HCT116 (cell line): ENCODE measurements at regions not wholly inside any gene's neighbourhood (a gene's known extent, or its start where the extent isn't known, plus 50 kb on each side); places are given as distances from the start of the nearest gene placed in this dataset.

ENCODE experiments used
- RAD21 ChIP-seq: IDR thresholded peaks from 2 replicates; pipeline ENCODE4 v1.6.1; 2012; ENCODE audit warnings: low read depth, mild to moderate bottlenecking
- SP1 ChIP-seq: IDR thresholded peaks from 2 replicates; pipeline ENCODE4 v1.6.1; 2012; ENCODE audit warnings: low read depth
- TF ChIP-seq, protein P1 (sequence below), 3 experiments: fragments of 200-600 bp in 1 of 3; sonication (generic) in 1 of 3; IDR thresholded peaks in 2 of 3; conservative IDR thresholded peaks in 1 of 3; 2 replicates each; pipeline ENCODE4 v1.5.1; 2012 to 2017; ENCODE audit warnings: low read depth in 2 of 3, low read length in 2 of 3, antibody characterized with exemption in 1 of 3, borderline replicate concordance in 1 of 3, control low read depth in 1 of 3, mild to moderate bottlenecking in 1 of 3, mixed read lengths in 1 of 3, mixed run types in 1 of 3, moderate library complexity in 1 of 3; ENCODE audit not compliant: insufficient read depth in 1 of 3

- TF ChIP-seq SP1 = no peak
- TF ChIP-seq, protein P1, sequence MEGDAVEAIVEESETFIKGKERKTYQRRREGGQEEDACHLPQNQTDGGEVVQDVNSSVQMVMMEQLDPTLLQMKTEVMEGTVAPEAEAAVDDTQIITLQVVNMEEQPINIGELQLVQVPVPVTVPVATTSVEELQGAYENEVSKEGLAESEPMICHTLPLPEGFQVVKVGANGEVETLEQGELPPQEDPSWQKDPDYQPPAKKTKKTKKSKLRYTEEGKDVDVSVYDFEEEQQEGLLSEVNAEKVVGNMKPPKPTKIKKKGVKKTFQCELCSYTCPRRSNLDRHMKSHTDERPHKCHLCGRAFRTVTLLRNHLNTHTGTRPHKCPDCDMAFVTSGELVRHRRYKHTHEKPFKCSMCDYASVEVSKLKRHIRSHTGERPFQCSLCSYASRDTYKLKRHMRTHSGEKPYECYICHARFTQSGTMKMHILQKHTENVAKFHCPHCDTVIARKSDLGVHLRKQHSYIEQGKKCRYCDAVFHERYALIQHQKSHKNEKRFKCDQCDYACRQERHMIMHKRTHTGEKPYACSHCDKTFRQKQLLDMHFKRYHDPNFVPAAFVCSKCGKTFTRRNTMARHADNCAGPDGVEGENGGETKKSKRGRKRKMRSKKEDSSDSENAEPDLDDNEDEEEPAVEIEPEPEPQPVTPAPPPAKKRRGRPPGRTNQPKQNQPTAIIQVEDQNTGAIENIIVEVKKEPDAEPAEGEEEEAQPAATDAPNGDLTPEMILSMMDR (IDR thresholded peaks at IDR 0.05 in 2 of 3, conservative IDR thresholded peaks at IDR 0.05 in 1 of 3; ENCODE audit: borderline replicate concordance in 1 of 3, insufficient read depth in 1 of 3, low read depth in 2 of 3, low read length in 2 of 3) = no peak
- no peak for TF ChIP-seq RAD21
Measured at GRCh38 chr10:105973902-105974301, 1190.6 kb downstream of the SORCS1 start.
